GM18951 (cell line): ENCODE measurements at regions not wholly inside any gene's neighbourhood (a gene's known extent, or its start where the extent isn't known, plus 50 kb on each side); places are given as distances from the start of the nearest gene placed in this dataset.

ENCODE experiments used
- POLR2A ChIP-seq: IDR thresholded peaks from 4 replicates; pipeline ENCODE4 v1.6.1; 2011; ENCODE audit warnings: mild to moderate bottlenecking; ENCODE audit not compliant: insufficient read length, insufficient read depth; ENCODE audit errors: extremely low read depth
- in situ Hi-C: fragments of 300-500 bp; cut with MboI; formaldehyde crosslinking; loops from one replicate; pipeline ENCODE4 v1.12.0; 2022; ENCODE audit warnings: low sequenced_read_pairs, mixed read lengths, inconsistent platforms; ENCODE audit not compliant: unreplicated experiment

GRCh38 chr4:123786163-123786915 is 389.7 kb downstream of the SPRY1 start:
- no peak for TF ChIP-seq POLR2A

GRCh38 chr4:123786920-123787319 is 390.3 kb downstream of the SPRY1 start:
- in situ Hi-C loops: loop anchor here (25.0 kb wide), 1 partner anchor 475 kb away; no protein-coding TSS in a partner anchor
- no peak for TF ChIP-seq POLR2A

More at GRCh38 chr4:123786163-123786915, 389.7 kb downstream of the SPRY1 start:
- in situ Hi-C loops: loop anchor here (25.0 kb wide), 1 partner anchor 476 kb away; no protein-coding TSS in a partner anchor

GRCh38 chr4:123787512-123788080 is 391.0 kb downstream of the SPRY1 start:
- no peak for TF ChIP-seq POLR2A
- in situ Hi-C loops: loop anchor here (25.0 kb wide), 1 partner anchor 475 kb away; no protein-coding TSS in a partner anchor

GRCh38 chr4:123788577-123788976 is 392.0 kb downstream of the SPRY1 start:
- in situ Hi-C loops: loop anchor here (25.0 kb wide), 1 partner anchor 474 kb away; no protein-coding TSS in a partner anchor
- no peak for TF ChIP-seq POLR2A

- TF ChIP-seq POLR2A: no peak
- in situ Hi-C loops: loop anchor here (25.0 kb wide), 1 partner anchor 472 kb away; no protein-coding TSS in a partner anchor
Measured at GRCh38 chr4:123790681-123791080, 394.1 kb downstream of the SPRY1 start.

GRCh38 chr4:123802082-123802645 is 405.6 kb downstream of the SPRY1 start:
- in situ Hi-C loops: no loop called here
- TF ChIP-seq POLR2A: no peak

GRCh38 chr4:123802933-123803332 is 406.3 kb downstream of the SPRY1 start:
- TF ChIP-seq POLR2A: no peak
- in situ Hi-C loops: no loop called here

GRCh38 chr4:123804196-123804721 is 407.7 kb downstream of the SPRY1 start:
- no peak for TF ChIP-seq POLR2A
- in situ Hi-C loops: no loop called here

GRCh38 chr4:123806056-123806455 is 409.5 kb downstream of the SPRY1 start:
- in situ Hi-C loops: no loop called here
- no peak for TF ChIP-seq POLR2A

GRCh38 chr4:123807187-123807586 is 410.6 kb downstream of the SPRY1 start:
- TF ChIP-seq POLR2A: no peak
- in situ Hi-C loops: no loop called here

GRCh38 chr4:123807866-123808265 is 411.3 kb downstream of the SPRY1 start:
- in situ Hi-C loops: no loop called here
- no peak for TF ChIP-seq POLR2A

GRCh38 chr4:123809864-123810263 is 413.3 kb downstream of the SPRY1 start:
- in situ Hi-C loops: no loop called here
- no peak for TF ChIP-seq POLR2A

GRCh38 chr4:123812066-123812390 is 415.4 kb downstream of the SPRY1 start:
- TF ChIP-seq POLR2A: no peak
- in situ Hi-C loops: no loop called here
